ENCODE measurements at regions not wholly inside any gene's neighbourhood (a gene's known extent, or its start where the extent isn't known, plus 50 kb on each side); places are given as distances from the start of the nearest gene placed in this dataset.

DNA sequence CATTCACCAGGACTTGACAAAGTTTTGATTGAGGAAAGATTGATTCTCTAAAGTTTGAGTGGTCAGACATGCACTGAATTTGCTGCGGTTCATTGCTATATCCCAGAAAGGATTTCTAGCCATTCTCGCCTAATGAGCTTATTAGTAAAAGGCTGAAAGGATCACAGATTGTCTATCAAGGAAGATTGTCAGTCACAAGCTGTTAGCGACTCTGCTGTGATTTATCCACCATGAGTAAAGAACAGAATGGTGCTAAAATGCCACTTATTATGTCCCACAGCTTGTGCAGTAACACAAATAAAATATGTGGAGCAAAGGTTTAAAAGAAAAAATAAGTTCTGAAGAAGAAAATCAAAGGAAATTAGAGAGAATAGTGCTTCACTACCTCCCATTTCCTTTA lies 701.2 kb upstream of the CDH7 start:
- Histone ChIP-seq H3K27me3 (no peaks in the 10 kb centered on the region), H3K4me3 (ENCODE audit: low read depth in 1 of 2, low read length in 1 of 2) (no peak overlapping the region), H3K27ac (no peak overlapping the region), H3K4me1 (ENCODE audit: control insufficient read depth in 1 of 2, insufficient read depth in 1 of 2, low read depth in 1 of 2, low read length in 1 of 2) (no peaks in the 10 kb centered on the region), H3K9me3 (no peaks in the 10 kb centered on the region), H3K36me3 (no peaks in the 10 kb centered on the region)
- TF ChIP-seq, protein P1, sequence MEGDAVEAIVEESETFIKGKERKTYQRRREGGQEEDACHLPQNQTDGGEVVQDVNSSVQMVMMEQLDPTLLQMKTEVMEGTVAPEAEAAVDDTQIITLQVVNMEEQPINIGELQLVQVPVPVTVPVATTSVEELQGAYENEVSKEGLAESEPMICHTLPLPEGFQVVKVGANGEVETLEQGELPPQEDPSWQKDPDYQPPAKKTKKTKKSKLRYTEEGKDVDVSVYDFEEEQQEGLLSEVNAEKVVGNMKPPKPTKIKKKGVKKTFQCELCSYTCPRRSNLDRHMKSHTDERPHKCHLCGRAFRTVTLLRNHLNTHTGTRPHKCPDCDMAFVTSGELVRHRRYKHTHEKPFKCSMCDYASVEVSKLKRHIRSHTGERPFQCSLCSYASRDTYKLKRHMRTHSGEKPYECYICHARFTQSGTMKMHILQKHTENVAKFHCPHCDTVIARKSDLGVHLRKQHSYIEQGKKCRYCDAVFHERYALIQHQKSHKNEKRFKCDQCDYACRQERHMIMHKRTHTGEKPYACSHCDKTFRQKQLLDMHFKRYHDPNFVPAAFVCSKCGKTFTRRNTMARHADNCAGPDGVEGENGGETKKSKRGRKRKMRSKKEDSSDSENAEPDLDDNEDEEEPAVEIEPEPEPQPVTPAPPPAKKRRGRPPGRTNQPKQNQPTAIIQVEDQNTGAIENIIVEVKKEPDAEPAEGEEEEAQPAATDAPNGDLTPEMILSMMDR (IDR thresholded peaks at IDR 0.05): no peak

DNA sequence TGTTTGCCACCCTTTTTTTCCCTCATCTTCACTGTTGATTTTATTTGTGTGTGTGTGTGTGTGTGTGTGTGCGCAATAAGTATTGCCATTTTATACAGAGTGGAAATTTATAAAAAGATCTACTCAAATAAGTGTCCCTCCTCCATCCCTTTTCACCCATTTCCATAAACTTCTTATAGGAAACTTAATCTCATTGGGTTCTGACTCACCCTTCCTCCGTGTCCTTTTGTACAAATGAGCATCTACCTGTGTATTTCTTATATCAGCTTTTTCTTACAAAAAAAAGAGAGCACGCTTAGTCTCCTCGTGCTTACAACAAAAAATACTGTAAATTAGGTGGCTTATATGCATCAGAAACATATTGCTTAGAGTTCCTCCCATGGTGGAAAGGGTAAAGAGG lies 711.2 kb upstream of the CDH7 start:
- H3K27ac ChIP-seq: no peak overlapping the region
- no peaks in the 10 kb centered on the region for H3K9me3 ChIP-seq
- no peak overlapping the region for H3K4me3 ChIP-seq (ENCODE audit: low read depth in 1 of 2, low read length in 1 of 2)
- H3K36me3 ChIP-seq: no peaks in the 10 kb centered on the region
- H3K4me1 ChIP-seq (ENCODE audit: control insufficient read depth in 1 of 2, insufficient read depth in 1 of 2, low read depth in 1 of 2, low read length in 1 of 2): no peaks in the 10 kb centered on the region
- TF ChIP-seq, protein P1 (IDR thresholded peaks at IDR 0.05): no peak
- no peaks in the 10 kb centered on the region for H3K27me3 ChIP-seq

DNA sequence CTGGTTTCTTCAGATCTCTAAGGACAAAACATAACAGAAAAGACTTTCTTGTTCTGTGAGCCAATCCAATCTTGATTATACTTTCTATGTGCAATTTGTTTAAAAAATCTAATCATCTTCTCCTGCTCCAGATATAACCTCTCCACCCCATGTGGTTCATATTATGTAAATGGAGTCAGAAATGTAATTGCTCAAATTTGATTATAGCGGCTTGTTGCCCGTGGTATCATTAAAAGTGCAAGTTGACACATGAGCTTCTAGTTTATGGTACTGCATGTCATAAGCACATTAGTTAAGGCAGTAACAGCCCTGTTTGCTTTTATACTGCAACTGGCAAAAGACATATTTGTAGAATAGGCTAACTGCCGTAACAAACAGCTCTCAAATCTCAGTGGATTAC lies 715.1 kb upstream of the CDH7 start:
- TF ChIP-seq, protein P1 (IDR thresholded peaks at IDR 0.05): no peak
- no peak overlapping the region for H3K4me3 ChIP-seq (ENCODE audit: low read depth in 1 of 2, low read length in 1 of 2)
- H3K9me3 ChIP-seq: no peaks in the 10 kb centered on the region
- H3K27me3 ChIP-seq: no peaks in the 10 kb centered on the region
- no peak overlapping the region for H3K27ac ChIP-seq
- no peaks in the 10 kb centered on the region for H3K36me3 ChIP-seq
- no peaks in the 10 kb centered on the region for H3K4me1 ChIP-seq (ENCODE audit: control insufficient read depth in 1 of 2, insufficient read depth in 1 of 2, low read depth in 1 of 2, low read length in 1 of 2)

DNA sequence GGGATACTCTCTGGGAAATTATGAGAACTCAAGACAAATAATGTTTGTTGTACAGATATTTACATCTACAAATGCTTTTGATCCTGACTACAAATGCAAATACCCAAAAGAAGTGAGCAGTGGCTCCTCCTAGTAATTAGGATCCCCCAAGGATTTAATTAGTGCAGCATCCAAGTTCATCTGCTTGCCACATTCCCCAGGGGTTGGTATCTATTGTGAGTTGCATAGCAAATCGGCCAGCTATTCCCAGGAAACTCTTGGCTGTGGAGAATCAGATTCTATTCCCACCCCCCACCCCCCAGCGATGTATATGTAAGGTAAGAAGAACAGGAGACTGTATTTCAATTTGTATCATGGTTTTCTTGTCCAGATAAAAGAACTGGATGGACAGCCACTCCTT lies 725.1 kb upstream of the CDH7 start:
- Histone ChIP-seq H3K27me3 (no peaks in the 10 kb centered on the region), H3K36me3 (no peaks in the 10 kb centered on the region), H3K27ac (no peak overlapping the region), H3K4me3 (ENCODE audit: low read depth in 1 of 2, low read length in 1 of 2) (no peak overlapping the region), H3K4me1 (ENCODE audit: control insufficient read depth in 1 of 2, insufficient read depth in 1 of 2, low read depth in 1 of 2, low read length in 1 of 2) (no peaks in the 10 kb centered on the region), H3K9me3 (no peaks in the 10 kb centered on the region)
- TF ChIP-seq, protein P1 (IDR thresholded peaks at IDR 0.05): no peak

DNA sequence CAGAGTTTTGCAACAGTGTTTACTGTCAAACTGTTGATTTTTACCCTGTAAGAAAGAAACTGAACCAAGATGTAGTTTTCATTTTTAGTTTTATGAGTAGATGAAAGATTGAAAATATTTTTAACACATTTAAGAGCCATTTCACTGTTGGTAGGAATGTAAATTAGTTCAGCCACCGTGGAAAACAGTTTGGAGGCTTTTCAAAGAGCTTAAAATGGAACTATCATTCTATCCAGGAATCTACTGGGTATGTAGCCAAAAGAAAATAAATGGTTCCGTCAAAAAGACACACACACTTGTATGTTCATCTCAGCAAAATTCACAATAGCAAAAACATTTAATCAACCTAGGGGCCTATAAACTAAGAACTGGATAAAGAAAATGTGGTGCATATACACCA lies 729.8 kb upstream of the CDH7 start:
- Histone ChIP-seq H3K9me3 (no peaks in the 10 kb centered on the region), H3K4me3 (ENCODE audit: low read depth in 1 of 2, low read length in 1 of 2) (no peak overlapping the region), H3K36me3 (no peaks in the 10 kb centered on the region), H3K4me1 (ENCODE audit: control insufficient read depth in 1 of 2, insufficient read depth in 1 of 2, low read depth in 1 of 2, low read length in 1 of 2) (no peaks in the 10 kb centered on the region), H3K27me3 (no peaks in the 10 kb centered on the region), H3K27ac (no peak overlapping the region)
- TF ChIP-seq, protein P1 (IDR thresholded peaks at IDR 0.05): no peak

DNA sequence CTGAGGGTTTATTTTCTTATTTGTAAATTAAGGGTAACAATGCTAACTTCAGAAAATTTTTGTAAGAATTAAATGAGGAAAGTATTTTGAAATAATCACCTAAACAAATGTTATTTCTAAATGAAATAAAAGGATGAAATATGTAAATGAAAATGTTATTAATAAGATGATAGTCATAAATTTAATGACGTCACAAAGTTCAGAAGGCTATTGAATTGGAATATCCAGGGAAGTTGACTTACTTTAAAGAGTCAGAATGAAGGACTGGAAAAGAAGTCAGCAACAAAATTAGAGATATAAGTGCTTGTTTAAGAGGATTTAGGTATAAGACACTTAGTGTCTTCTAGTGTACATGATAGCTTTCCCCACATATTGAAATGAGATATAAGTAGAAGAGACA lies 732.6 kb upstream of the CDH7 start:
- Histone ChIP-seq H3K4me3 (ENCODE audit: low read depth in 1 of 2, low read length in 1 of 2) (no peak overlapping the region), H3K27me3 (no peaks in the 10 kb centered on the region), H3K36me3 (no peaks in the 10 kb centered on the region), H3K27ac (no peak overlapping the region), H3K4me1 (ENCODE audit: control insufficient read depth in 1 of 2, insufficient read depth in 1 of 2, low read depth in 1 of 2, low read length in 1 of 2) (no peaks in the 10 kb centered on the region), H3K9me3 (no peaks in the 10 kb centered on the region)
- TF ChIP-seq, protein P1 (IDR thresholded peaks at IDR 0.05): no peak
